Common myeloid progenitor, CD34-positive (primary cell): ENCODE measurements at regions not wholly inside any gene's neighbourhood (a gene's known extent, or its start where the extent isn't known, plus 50 kb on each side); places are given as distances from the start of the nearest gene placed in this dataset.

Source experiments
- CTCF ChIA-PET: fragments of 350-600 bp; sonication (Branson Sonifier 250); formaldehyde crosslinking; loops from one replicate; lab custom pipeline; 2021; ENCODE audit warnings: antibody characterized with exemption; lab: Charles Lee
- POLR2A ChIA-PET: fragments of 350-600 bp; sonication (Branson Sonifier 250); formaldehyde crosslinking; loops from one replicate; lab custom pipeline; 2021; ENCODE audit warnings: antibody characterized with exemption; lab: Charles Lee
- DNase-seq, 3 donors: peaks; one replicate each; pipeline versions ENCODE4 v3.0.0 to v3.0.0-alpha.2; 2013
- H3K27ac ChIP-seq, 2 experiments: 1 replicate in 1 of 2; 2 replicates in 1 of 2; pipeline ENCODE4 v1.7.0; 2013; ENCODE audit warnings: inconsistent platforms in 2 of 2, low read length in 2 of 2, mild to moderate bottlenecking in 2 of 2, low read depth in 1 of 2, moderate library complexity in 1 of 2; ENCODE audit not compliant: severe bottlenecking in 2 of 2, insufficient read depth in 1 of 2, poor library complexity in 1 of 2
- H3K27me3 ChIP-seq, 5 experiments: replicated peaks in 2 of 5; 1 replicate in 3 of 5; 2 replicates in 2 of 5; pipeline versions ENCODE4 v1.6.1 to v1.7.0; 2013; ENCODE audit warnings: low read length in 4 of 5, mild to moderate bottlenecking in 2 of 5, moderate library complexity in 2 of 5, inconsistent platforms in 1 of 5; ENCODE audit not compliant: insufficient read depth in 5 of 5, control insufficient read depth in 4 of 5
- H3K36me3 ChIP-seq, 4 experiments: 1 replicate in 2 of 4; 2 replicates in 2 of 4; pipeline versions ENCODE4 v1.6.1 to v1.7.0; 2013; ENCODE audit warnings: low read length in 3 of 4, control low read depth in 1 of 4, mild to moderate bottlenecking in 1 of 4; ENCODE audit not compliant: control insufficient read depth in 4 of 4, insufficient read depth in 4 of 4
- H3K4me1 ChIP-seq, 4 experiments: 1 replicate in 3 of 4; 2 replicates in 1 of 4; pipeline versions ENCODE4 v1.6.1 to v1.7.1; 2013; ENCODE audit warnings: low read length in 3 of 4, mild to moderate bottlenecking in 3 of 4, control low read depth in 1 of 4, inconsistent platforms in 1 of 4, moderate library complexity in 1 of 4; ENCODE audit not compliant: control insufficient read depth in 4 of 4, insufficient read depth in 4 of 4; ENCODE audit errors: control extremely low read depth in 1 of 4
- H3K4me3 ChIP-seq, 7 experiments: 1 replicate in 4 of 7; 2 replicates in 3 of 7; pipeline versions ENCODE4 v1.5.1 to v1.7.0; 2013; ENCODE audit warnings: mild to moderate bottlenecking in 7 of 7, low read length in 6 of 7, moderate library complexity in 6 of 7, inconsistent platforms in 2 of 7, low read depth in 2 of 7, control low read depth in 1 of 7; ENCODE audit not compliant: insufficient read depth in 4 of 7, control insufficient read depth in 1 of 7; ENCODE audit errors: extremely low read depth in 1 of 7
- H3K9me3 ChIP-seq, 5 experiments: 1 replicate in 4 of 5; 2 replicates in 1 of 5; pipeline versions ENCODE4 v1.6.1 to v1.7.1; 2013; ENCODE audit warnings: low read length in 4 of 5, mild to moderate bottlenecking in 2 of 5, inconsistent platforms in 1 of 5, low read depth in 1 of 5, moderate library complexity in 1 of 5; ENCODE audit not compliant: control insufficient read depth in 4 of 5, insufficient read depth in 2 of 5; ENCODE audit errors: control extremely low read depth in 1 of 5
- WGBS: methylation state at CpG from one replicate; pipeline ENCODE4 v1.1.5; 2013; ENCODE audit not compliant: insufficient coverage; 5-methylcytosine and 5-hydroxymethylcytosine counted together

- Histone ChIP-seq H3K27ac (no peak overlapping the region), H3K27me3 (no peaks in the 10 kb centered on the region), H3K36me3 (no peaks in the 10 kb centered on the region), H3K4me3 (no peak overlapping the region), H3K4me1 (no peaks in the 10 kb centered on the region), H3K9me3 (peaks cover 0 to 9% (median 1%) of the 10 kb centered on the region in 5 experiments)
- DNase-seq, result no peak
- ChIA-PET POLR2A (no interaction called here), CTCF (no interaction called here)
- 91% methylated on average over 9 of the region's 11 CpGs for WGBS
These were observed 177.8 kb upstream of the RGPD4 start for GRCh38 chr2:107648781-107649404.

DNA sequence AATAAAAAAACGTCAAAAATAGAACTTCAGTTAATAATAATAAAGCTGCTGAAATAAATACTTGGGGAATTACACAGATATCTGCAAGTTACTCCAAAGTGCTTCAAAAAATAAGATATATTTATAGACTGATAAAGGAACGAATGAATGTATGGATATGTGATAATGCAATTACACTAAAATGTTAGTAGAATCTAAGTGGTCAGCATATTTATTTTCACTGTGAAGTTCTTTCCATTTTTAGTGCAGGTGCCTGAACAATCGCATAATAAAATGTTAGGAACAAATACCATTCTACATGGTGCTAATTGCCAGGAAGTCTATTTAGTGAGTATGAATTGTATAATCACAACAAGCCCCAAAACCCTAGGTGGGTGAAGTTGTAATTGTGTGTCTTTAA is 169.6 kb upstream of the RGPD4 start:
- no peaks in the 10 kb centered on the region for H3K36me3 ChIP-seq
- H3K27ac ChIP-seq, result no peak overlapping the region
- WGBS, result 100% methylated on average over 1 of the region's 3 CpGs
- ChIA-PET CTCF (no interaction called here), POLR2A (no interaction called here)
- H3K27me3 ChIP-seq, result no peaks in the 10 kb centered on the region
- H3K9me3 ChIP-seq, result no peaks in the 10 kb centered on the region
- no peaks in the 10 kb centered on the region for H3K4me1 ChIP-seq
- H3K4me3 ChIP-seq, result no peak overlapping the region
- DNase-seq, result no peak

GRCh38 chr2:107663632-107664031 is 163.1 kb upstream of the RGPD4 start:
- H3K36me3 ChIP-seq, result no peaks in the 10 kb centered on the region
- DNase-seq, result no peak
- WGBS, result 94% methylated on average over 5 of the region's 6 CpGs
- no peak overlapping the region for H3K4me3 ChIP-seq
- H3K4me1 ChIP-seq, result no peaks in the 10 kb centered on the region
- H3K27ac ChIP-seq, result no peak overlapping the region
- no peaks in the 10 kb centered on the region for H3K27me3 ChIP-seq
- CTCF ChIA-PET, result no interaction called here
- H3K9me3 ChIP-seq, result no peaks in the 10 kb centered on the region
- POLR2A ChIA-PET, result no interaction called here

DNA sequence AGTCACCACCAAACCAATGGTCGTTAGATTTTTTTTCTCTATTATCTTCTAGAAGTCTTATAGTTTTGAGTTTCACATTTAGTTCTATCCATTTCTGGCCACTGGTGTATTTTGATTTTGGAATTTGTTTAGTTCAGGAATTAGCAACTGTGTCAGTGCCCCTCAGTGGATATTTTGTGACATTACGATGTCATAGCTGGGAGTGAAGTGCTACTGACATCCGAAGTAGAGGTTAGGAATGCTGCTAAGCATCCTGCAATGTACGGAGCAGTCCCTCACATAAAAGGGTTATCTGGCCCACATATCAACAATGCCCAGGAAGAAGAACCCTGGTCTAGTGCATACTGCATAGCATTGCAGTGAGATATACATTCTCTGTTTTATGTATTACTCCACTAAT is 157.4 kb upstream of the RGPD4 start:
- Histone ChIP-seq H3K4me1 (no peaks in the 10 kb centered on the region), H3K27ac (no peak overlapping the region), H3K4me3 (no peak overlapping the region), H3K27me3 (no peaks in the 10 kb centered on the region), H3K9me3 (peaks cover 0 to 11% (median 3%) of the 10 kb centered on the region in 5 experiments), H3K36me3 (no peaks in the 10 kb centered on the region)
- ChIA-PET POLR2A (no interaction called here), CTCF (no interaction called here)
- peak in 1 of 3 donors; percentile 14 for DNase-seq
- 67% methylated on average over 3 of the region's 4 CpGs for WGBS

GRCh38 chr2:107681936-107682335 is 144.8 kb upstream of the RGPD4 start:
- H3K4me3 ChIP-seq, result no peak overlapping the region
- H3K36me3 ChIP-seq, result no peaks in the 10 kb centered on the region
- CTCF ChIA-PET, result no interaction called here
- H3K27me3 ChIP-seq, result no peaks in the 10 kb centered on the region
- no peak for DNase-seq
- no peak overlapping the region for H3K27ac ChIP-seq
- peaks cover 0 to 1% (median 0%) of the 10 kb centered on the region in 5 experiments for H3K9me3 ChIP-seq
- POLR2A ChIA-PET, result no interaction called here
- WGBS, result 97% methylated on average over 7 of the region's 8 CpGs
- H3K4me1 ChIP-seq, result no peaks in the 10 kb centered on the region

- Histone ChIP-seq H3K9me3 (peaks cover 0 to 1% (median 0%) of the 10 kb centered on the region in 5 experiments), H3K4me3 (no peak overlapping the region), H3K4me1 (no peaks in the 10 kb centered on the region), H3K27ac (no peak overlapping the region), H3K36me3 (no peaks in the 10 kb centered on the region), H3K27me3 (no peaks in the 10 kb centered on the region)
- CTCF ChIA-PET, result no interaction called here
- no peak for DNase-seq
- 96% methylated on average over 2 of the region's 4 CpGs for WGBS
- POLR2A ChIA-PET, result no interaction called here
These were observed 142.3 kb upstream of the RGPD4 start for GRCh38 chr2:107684421-107684820.

DNA sequence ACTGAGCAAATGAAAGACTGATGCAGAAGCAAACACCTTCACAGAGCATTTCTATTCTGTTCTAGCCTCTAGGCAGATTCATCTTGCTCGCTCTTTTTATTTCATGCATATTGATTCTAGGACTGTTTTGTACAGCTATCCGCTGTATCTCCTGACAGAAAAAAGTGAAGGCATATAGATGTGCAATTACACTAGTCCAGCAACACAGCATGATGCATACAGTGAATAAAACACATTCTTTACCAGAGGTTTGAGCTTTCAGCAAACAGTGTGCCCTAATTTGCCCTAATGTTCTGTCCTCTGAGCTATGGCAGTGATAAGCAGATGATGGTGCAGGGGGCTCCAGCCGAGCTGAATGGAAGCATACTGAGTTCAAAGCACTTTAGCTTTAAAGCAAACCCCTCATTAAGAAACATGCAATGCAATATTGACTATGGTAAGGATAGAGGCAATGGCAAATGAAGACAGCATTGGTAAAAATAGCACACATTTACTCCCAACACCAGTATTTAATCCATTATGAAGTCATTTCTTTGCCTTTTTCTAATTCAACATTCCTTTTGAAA is 141.2 kb upstream of the RGPD4 start:
- ChIA-PET POLR2A (no interaction called here), CTCF (no interaction called here)
- Histone ChIP-seq H3K27me3 (no peaks in the 10 kb centered on the region), H3K27ac (no peak overlapping the region), H3K36me3 (no peaks in the 10 kb centered on the region), H3K4me3 (no peak overlapping the region), H3K9me3 (peaks cover 0 to 1% (median 0%) of the 10 kb centered on the region in 5 experiments), H3K4me1 (no peaks in the 10 kb centered on the region)
- no peak for DNase-seq
- 100% methylated on average over 1 of the region's 3 CpGs for WGBS
